NCI-H345 treated with DMSO at 0.1 percent for 48 hours (cell line): ENCODE measurements at regions not wholly inside any gene's neighbourhood (a gene's known extent, or its start where the extent isn't known, plus 50 kb on each side); places are given as distances from the start of the nearest gene placed in this dataset.
"Not testable (repeated sequence)": the region's sequence is repeated elsewhere in the genome, so short reads cannot be mapped to it uniquely, and the experiment has no call there.

Experiments used
- DNase-seq: peaks from one replicate; lab custom pipeline; 2025; ENCODE audit not compliant: unreplicated experiment; lab: John Stamatoyannopoulos, UW

GRCh38 chr5:106637275-106637674 lies 1033.5 kb downstream of the EFNA5 start:
- DNase-seq, result no peak

GRCh38 chr5:106634375-106634774 lies 1036.4 kb downstream of the EFNA5 start:
- DNase-seq, result no peak

GRCh38 chr5:106633825-106634224 lies 1036.9 kb downstream of the EFNA5 start:
- no peak for DNase-seq

GRCh38 chr5:106628456-106628855 lies 1042.3 kb downstream of the EFNA5 start:
- DNase-seq, result not testable (repeated sequence)

- no peak for DNase-seq
Measured at GRCh38 chr5:106610041-106610440, 1060.7 kb downstream of the EFNA5 start.

- DNase-seq, result no peak
Measured at GRCh38 chr5:106601620-106602019, 1069.1 kb downstream of the EFNA5 start.

GRCh38 chr5:106600803-106601202 lies 1069.9 kb downstream of the EFNA5 start:
- DNase-seq, result no peak

- no peak for DNase-seq
Measured at GRCh38 chr5:106595864-106596263, 1074.9 kb downstream of the EFNA5 start.

- DNase-seq, result no peak
Measured at GRCh38 chr5:106584268-106584667, 1086.5 kb downstream of the EFNA5 start.

GRCh38 chr5:106578736-106579135 lies 1092.0 kb downstream of the EFNA5 start:
- DNase-seq, result no peak

GRCh38 chr5:106574820-106575219 lies 1095.9 kb downstream of the EFNA5 start:
- no peak for DNase-seq

GRCh38 chr5:106566031-106566430 lies 1104.7 kb downstream of the EFNA5 start:
- no peak for DNase-seq

GRCh38 chr5:106545325-106545724 lies 1125.4 kb downstream of the EFNA5 start:
- DNase-seq, result no peak

- no peak for DNase-seq
Measured at GRCh38 chr5:106543330-106543729, 1127.4 kb downstream of the EFNA5 start.

GRCh38 chr5:106530150-106530549 lies 1140.6 kb downstream of the EFNA5 start:
- no peak for DNase-seq

GRCh38 chr5:106525438-106525837 lies 1145.3 kb downstream of the EFNA5 start:
- no peak for DNase-seq

- no peak for DNase-seq
Measured at GRCh38 chr5:106523852-106524251, 1146.9 kb downstream of the EFNA5 start.

GRCh38 chr5:106522296-106522695 lies 1148.4 kb downstream of the EFNA5 start:
- no peak for DNase-seq

- DNase-seq, result no peak
Measured at GRCh38 chr5:106521701-106522100, 1149.0 kb downstream of the EFNA5 start.

- DNase-seq, result no peak
Measured at GRCh38 chr5:106510321-106510720, 1160.4 kb downstream of the EFNA5 start.

- no peak for DNase-seq
Measured at GRCh38 chr5:106508894-106509293, 1161.8 kb downstream of the EFNA5 start.

GRCh38 chr5:106493910-106494309 lies 1176.8 kb downstream of the EFNA5 start:
- no peak for DNase-seq

- DNase-seq, result no peak
Measured at GRCh38 chr5:106489004-106489403, 1181.7 kb downstream of the EFNA5 start.

GRCh38 chr5:106488407-106488806 lies 1182.3 kb downstream of the EFNA5 start:
- no peak for DNase-seq
